Natural killer cell treated with Interleukin-12 subunit alpha and Interleukin-12 subunit beta and Interleukin-15 and Interleukin-18, amount 100 ng/mL, for 72 hours (primary cell): ENCODE measurements at regions not wholly inside any gene's neighbourhood (a gene's known extent, or its start where the extent isn't known, plus 50 kb on each side); places are given as distances from the start of the nearest gene placed in this dataset.

ENCODE experiments used
- ATAC-seq, 2 donors: fragments of 150-1000 bp; cut with Tn5 transposase in 1 of 2; sonication (Bioruptor Pico), chemical (Tn5 transposase) in 1 of 2; 2 replicates each; pipeline ENCODE4 v1.10.0; 2021
- DNase-seq: peaks from one replicate; pipeline ENCODE4 v3.0.0; 2022; ENCODE audit warnings: low spot score
- H3K27ac Mint-ChIP-seq, 2 donors: 1 replicate in 1 of 2; 2 replicates in 1 of 2; pipeline ENCODE4 v1.8.0; 2022; ENCODE audit warnings: mixed read lengths in 2 of 2, mild to moderate bottlenecking in 1 of 2, moderate library complexity in 1 of 2
- H3K27me3 Mint-ChIP-seq, 2 donors: 1 replicate in 1 of 2; 2 replicates in 1 of 2; pipeline ENCODE4 v1.8.0; 2022; ENCODE audit warnings: mixed read lengths in 2 of 2
- H3K36me3 Mint-ChIP-seq: one replicate; pipeline ENCODE4 v1.8.0; 2022; ENCODE audit warnings: mixed read lengths
- H3K4me1 Mint-ChIP-seq, 2 donors: 1 replicate in 1 of 2; 2 replicates in 1 of 2; pipeline ENCODE4 v1.8.0; 2022; ENCODE audit warnings: low read depth in 2 of 2, mixed read lengths in 2 of 2, mild to moderate bottlenecking in 1 of 2
- H3K4me3 Mint-ChIP-seq: one replicate; pipeline ENCODE4 v1.8.0; 2022; ENCODE audit warnings: mixed read lengths
- H3K9me3 Mint-ChIP-seq: 2 replicates; pipeline ENCODE4 v1.8.0; 2022; ENCODE audit warnings: mixed read lengths

DNA sequence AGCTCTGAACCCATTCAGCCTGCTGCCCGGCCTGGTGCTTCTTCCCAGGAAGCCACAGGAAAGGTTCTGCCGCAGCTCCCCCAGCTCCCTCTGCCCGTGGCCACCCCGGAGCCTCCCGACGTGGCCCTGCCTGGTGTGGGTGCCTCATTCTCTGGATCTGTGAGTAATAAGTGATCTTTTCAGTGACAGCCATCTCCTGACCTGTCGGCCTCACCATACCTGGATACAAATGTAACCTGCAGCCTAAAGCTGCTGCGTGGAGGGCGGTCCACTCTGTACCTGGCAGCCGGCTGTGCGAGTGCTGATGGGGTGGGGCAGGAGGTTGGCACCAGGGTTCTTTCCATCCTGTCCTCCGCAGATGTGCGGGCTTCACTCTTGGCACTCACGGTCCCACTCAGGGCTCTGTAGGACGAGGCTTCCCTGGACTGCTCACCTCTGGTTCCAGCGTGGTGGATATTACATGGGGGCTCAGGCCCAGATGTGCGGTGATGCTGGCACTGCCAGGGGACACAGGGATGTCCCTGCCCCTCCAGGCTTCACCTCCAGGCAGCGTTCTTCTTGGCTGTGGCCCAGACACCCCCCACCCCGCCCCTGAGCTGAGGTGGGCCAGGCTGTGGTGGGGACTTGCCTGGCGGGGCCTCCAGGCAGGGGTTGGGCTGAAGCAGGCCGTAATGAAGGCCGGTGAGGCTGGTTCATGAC is 748.5 kb downstream of the BRD1 start:
- no peak overlapping the region for H3K27ac Mint-ChIP-seq
- no peak overlapping the region for H3K4me3 Mint-ChIP-seq
- DNase-seq (no peak), ATAC-seq (peak in 1 of 2 donors; percentile 3)
- no peaks in the 10 kb centered on the region for H3K27me3 Mint-ChIP-seq
- H3K4me1 Mint-ChIP-seq, result no peaks in the 10 kb centered on the region
- H3K36me3 Mint-ChIP-seq, result no peaks in the 10 kb centered on the region
- H3K9me3 Mint-ChIP-seq, result no peaks in the 10 kb centered on the region

DNA sequence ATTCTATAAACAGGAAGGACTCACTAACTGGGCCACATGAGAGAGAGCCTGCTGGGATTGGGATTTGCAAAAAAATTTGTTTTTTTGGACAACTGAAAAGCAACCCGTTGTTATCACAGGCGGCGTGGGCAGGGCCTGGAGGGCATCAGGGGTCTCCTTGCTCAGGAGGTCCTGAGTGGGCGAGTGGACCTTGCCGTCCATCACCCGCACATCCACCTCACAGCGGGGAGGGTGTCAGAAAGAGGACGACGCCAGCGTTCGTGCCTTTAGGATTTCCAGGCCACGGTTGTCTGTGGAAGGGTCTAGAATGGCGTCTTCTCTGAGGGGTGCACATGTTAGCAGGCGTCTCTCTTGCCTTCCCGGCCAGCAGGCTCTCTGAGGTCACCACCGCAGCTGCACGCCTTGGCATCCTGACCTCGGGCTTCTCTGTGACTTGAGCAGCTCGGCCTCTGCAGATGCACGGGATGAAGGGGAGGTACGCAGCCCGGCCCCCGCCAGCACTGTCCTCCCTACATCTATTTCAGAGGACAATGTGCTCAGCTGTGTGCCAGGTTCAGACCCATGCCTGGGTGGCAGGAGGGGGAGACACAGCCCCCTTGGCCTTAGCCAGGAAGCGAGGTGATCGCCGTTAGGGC is 749.5 kb downstream of the BRD1 start:
- Mint-ChIP-seq H3K27me3 (no peaks in the 10 kb centered on the region), H3K4me3 (no peak overlapping the region), H3K4me1 (no peaks in the 10 kb centered on the region), H3K36me3 (no peaks in the 10 kb centered on the region), H3K9me3 (no peaks in the 10 kb centered on the region), H3K27ac (no peak overlapping the region)
- no peak for DNase-seq
- ATAC-seq, result no peak

DNA sequence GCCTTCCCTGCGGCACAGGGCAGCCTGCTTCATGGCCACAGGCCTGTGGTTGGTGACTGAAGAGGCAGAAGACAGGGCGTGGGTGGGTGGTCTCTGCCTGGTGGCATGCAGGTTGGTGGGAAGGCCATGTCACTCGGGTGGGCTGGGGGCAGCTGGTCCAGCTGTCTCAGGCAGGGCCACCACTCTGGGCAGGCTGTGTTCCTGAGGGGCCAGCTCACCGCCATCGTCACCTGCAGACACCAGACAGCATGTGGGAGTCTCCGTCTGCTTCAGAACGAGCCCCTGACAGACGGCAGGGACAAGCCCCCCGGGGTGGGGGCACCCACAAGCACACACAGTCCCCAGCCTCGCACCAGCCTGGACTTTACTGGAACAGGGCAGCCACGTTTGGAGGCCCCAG is 750.1 kb downstream of the BRD1 start:
- DNase-seq, result no peak
- no peak overlapping the region for H3K27ac Mint-ChIP-seq
- H3K36me3 Mint-ChIP-seq, result no peaks in the 10 kb centered on the region
- no peaks in the 10 kb centered on the region for H3K4me1 Mint-ChIP-seq
- no peaks in the 10 kb centered on the region for H3K27me3 Mint-ChIP-seq
- H3K9me3 Mint-ChIP-seq, result no peaks in the 10 kb centered on the region
- ATAC-seq, result no peak
- no peak overlapping the region for H3K4me3 Mint-ChIP-seq

DNA sequence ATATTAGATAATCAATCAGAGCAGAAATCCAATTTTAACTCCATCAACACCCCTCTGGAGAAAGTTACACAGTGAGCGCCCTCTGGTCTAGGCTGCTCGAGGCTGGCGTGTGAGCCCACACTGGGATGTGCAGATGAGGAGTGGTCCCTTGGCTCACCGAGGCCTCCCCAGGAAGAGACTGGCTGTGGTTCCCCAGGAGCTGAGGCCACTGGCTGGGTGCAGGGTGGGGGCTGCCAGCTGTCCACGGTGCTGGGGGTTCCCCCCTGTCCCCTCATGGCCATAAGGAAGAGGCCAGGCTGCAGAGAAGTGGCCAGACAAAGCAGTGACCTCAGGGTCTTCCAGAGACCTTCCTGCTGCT is 750.7 kb downstream of the BRD1 start:
- H3K9me3 Mint-ChIP-seq, result no peaks in the 10 kb centered on the region
- no peak overlapping the region for H3K27ac Mint-ChIP-seq
- no peaks in the 10 kb centered on the region for H3K36me3 Mint-ChIP-seq
- no peak overlapping the region for H3K4me3 Mint-ChIP-seq
- no peak for ATAC-seq
- no peak for DNase-seq
- H3K4me1 Mint-ChIP-seq, result no peaks in the 10 kb centered on the region
- H3K27me3 Mint-ChIP-seq, result no peaks in the 10 kb centered on the region

DNA sequence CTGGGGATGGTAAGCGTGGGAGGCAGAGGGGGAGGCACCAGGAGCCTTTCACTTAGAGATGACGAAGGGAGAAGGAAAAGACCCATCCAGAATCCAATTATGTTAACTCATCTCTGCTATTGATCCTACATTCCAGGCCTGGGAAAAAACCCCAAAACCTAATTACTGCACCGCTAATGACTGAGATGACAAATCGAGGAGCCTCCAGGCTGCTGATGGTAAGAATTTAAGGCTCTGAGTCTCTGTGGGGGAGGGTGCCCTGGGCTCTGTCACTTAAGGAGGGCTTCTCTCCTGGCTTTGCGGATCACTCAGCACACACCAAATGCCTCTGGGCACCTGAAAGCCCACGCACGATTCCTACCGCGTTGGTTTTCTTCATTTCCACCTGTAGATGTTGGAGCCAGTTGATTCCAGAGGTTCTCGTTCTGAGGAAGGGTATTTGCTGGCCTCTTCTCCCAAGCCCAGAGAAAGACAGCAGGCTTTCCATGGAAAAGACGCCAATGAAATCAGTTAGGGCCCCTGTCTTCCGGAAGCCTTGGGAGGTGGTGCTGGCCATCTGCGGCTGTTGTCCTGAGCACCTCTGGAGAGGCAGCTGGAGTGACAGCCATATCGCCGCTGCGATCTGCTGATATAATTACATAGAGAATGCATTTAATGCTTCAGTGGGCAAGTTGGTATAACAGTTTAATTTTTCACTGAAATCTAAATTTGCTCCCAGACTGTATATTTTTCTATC is 751.2 kb downstream of the BRD1 start:
- DNase-seq (no peak), ATAC-seq (no peak)
- Mint-ChIP-seq H3K27ac (no peak overlapping the region), H3K4me1 (no peaks in the 10 kb centered on the region), H3K4me3 (no peak overlapping the region), H3K36me3 (no peaks in the 10 kb centered on the region), H3K27me3 (peaks cover 0 to 2% of the 10 kb centered on the region in 2 donors), H3K9me3 (no peaks in the 10 kb centered on the region)

DNA sequence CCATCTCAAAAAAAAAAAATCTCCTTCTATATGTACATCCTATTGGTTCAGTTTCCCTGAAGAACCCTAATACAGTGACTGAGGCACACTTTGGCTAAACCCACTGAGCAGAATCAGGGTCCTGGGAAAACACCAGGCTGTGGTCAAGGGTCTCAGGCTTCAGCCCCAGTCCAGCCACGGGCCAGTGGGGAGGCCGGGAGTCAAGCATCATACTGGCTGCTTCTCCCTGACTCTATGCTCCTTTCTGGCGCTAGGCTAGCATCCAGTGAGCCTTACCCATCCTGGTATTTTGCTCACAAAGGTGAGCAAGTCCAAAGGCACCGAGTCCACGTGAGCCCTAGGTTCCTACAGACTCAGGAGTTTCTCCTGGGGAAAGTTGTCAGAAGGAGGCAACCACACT is 752.5 kb downstream of the BRD1 start:
- Mint-ChIP-seq H3K27me3 (peaks cover 3 to 6% of the 10 kb centered on the region in 2 donors), H3K4me1 (no peaks in the 10 kb centered on the region), H3K36me3 (no peaks in the 10 kb centered on the region), H3K9me3 (no peaks in the 10 kb centered on the region), H3K27ac (no peak overlapping the region), H3K4me3 (no peak overlapping the region)
- no peak for DNase-seq
- ATAC-seq, result no peak

DNA sequence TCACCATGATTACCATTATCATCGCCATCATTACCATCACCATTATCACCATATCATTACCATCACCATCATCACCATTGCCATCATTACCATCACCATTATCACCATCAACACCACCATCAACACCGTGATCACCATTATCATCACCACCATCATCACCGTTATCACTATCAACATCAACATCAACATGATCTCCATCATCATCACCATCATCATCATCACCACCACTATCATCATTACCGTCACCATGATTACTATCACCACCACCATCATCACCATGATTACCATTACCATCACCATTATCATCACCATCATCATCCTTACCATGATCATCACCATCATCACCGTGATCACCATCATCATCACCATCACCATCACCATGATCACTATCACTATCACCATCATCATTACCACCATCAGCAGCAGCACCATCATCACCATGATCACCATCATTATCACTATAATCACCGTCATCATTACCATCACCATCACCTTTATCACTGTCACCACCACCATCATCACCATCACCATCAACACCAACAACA is 753.7 kb downstream of the BRD1 start:
- ATAC-seq, result no peak
- Mint-ChIP-seq H3K27me3 (peaks cover 3 to 8% of the 10 kb centered on the region in 2 donors), H3K36me3 (no peaks in the 10 kb centered on the region), H3K27ac (no peak overlapping the region), H3K4me1 (no peaks in the 10 kb centered on the region), H3K4me3 (no peak overlapping the region), H3K9me3 (no peaks in the 10 kb centered on the region)
- no peak for DNase-seq

DNA sequence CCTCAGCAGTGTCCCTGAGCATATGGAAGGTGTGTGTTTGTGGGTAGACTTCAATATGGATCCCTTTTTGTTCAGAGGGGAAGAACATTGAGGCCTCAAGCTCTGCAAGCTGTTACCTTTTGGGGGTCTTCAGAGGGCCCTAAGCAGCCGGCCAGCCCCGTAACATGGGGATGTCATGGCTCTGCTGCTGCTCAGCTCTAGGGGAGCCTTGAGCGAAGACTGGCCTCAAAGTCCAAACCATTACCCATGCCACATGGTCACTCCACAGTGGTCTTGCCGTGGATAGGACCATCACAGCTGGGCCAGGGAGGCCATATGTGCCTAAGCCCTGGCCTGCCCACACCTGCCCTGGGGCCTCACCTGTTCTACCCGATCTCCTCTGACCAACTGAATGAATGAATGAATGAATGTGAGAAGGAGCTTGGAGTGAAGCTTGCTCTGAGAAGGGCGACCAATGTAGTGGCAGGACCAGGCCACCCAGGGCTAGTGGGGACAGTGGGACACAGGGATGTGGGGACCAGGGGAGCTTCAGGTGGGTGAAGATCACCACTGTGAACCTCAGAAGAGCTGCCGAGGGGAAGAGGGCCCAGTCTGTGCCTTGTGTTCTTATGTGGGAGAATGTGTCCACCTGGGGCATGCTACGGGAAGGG is 754.6 kb downstream of the BRD1 start:
- Mint-ChIP-seq H3K36me3 (no peaks in the 10 kb centered on the region), H3K4me3 (no peak overlapping the region), H3K4me1 (no peaks in the 10 kb centered on the region), H3K27me3 (peaks cover 3 to 12% of the 10 kb centered on the region in 2 donors), H3K27ac (no peak overlapping the region), H3K9me3 (no peaks in the 10 kb centered on the region)
- DNase-seq (no peak), ATAC-seq (no peak)

DNA sequence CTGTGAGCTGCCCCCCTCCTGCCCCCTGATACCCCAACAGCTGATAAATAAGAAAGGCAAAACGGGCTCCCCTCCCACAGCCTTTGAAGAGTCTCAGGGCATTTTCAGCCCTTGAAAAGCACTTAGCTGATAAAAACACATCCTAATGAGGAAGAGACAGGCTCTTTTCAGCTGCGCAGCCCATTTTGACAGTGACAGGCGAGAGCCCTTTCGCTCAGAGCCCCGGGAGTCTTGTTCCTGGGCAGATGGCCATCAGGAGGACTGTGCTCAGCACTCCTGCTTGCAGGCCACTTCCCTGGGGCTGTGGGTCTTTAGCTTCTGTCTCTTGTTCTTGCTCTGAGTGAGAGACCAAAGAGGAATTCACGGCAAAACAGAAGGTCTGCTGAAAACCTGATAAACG is 757.2 kb downstream of the BRD1 start:
- Mint-ChIP-seq H3K27me3 (peaks cover 3 to 18% of the 10 kb centered on the region in 2 donors), H3K36me3 (no peaks in the 10 kb centered on the region), H3K27ac (no peak overlapping the region), H3K4me3 (no peak overlapping the region), H3K4me1 (no peaks in the 10 kb centered on the region), H3K9me3 (no peaks in the 10 kb centered on the region)
- DNase-seq, result no peak
- no peak for ATAC-seq

DNA sequence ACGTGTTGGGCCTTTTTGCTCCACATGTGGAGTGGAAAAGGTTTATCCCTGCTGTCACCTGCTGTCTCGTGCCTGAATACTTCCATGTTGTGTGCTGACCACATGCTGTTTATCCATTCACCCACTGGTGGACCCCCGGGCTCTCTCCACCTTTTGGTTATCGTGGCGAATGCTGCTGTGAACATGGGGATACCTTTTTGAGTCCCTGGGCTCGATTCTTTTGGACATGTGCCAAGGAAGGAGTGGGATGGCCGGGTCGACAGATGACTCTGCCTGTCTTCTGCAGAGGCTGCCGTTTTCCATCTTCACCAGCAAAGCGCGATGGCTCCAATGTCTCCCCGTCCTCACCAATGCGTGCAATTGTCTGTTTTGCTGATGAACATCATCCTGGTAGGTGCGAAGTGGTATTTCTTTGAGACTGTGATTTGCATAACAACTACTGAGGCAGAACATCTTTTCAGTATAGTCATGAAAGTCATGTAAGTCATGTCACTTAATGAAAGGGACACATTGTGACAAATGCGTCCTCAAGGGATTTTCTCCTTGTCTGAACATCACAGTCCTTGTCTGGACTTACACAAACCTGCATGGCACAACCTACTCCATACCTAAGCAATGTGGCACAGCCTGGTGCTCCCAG is 758.7 kb downstream of the BRD1 start:
- Mint-ChIP-seq H3K27me3 (peaks cover 3 to 18% of the 10 kb centered on the region in 2 donors), H3K36me3 (no peaks in the 10 kb centered on the region), H3K9me3 (no peaks in the 10 kb centered on the region), H3K4me3 (no peak overlapping the region), H3K27ac (no peak overlapping the region), H3K4me1 (no peaks in the 10 kb centered on the region)
- ATAC-seq (no peak), DNase-seq (no peak)

DNA sequence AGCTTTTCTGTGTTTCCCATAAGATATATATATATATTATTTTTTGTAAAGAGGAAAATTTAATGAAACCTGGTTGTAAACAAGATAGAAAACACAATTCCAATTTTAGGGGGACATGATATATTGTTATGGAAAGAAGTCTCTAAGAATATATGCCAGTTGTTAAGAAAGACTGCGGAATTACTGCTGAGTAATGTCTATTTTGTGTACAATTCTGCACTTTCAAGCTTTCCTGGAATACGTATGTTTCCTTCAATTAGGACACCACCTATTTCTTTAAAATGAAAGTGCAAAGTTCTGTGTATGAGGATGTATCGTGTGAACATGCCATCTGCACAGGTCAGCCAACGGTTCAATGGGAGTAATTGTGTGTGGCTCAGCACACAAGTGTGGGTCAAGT is 760.2 kb downstream of the BRD1 start:
- ATAC-seq (no peak), DNase-seq (no peak)
- Mint-ChIP-seq H3K27ac (no peak overlapping the region), H3K36me3 (no peaks in the 10 kb centered on the region), H3K9me3 (no peaks in the 10 kb centered on the region), H3K4me3 (no peak overlapping the region), H3K27me3 (peaks cover 10 to 24% of the 10 kb centered on the region in 2 donors), H3K4me1 (no peaks in the 10 kb centered on the region)

DNA sequence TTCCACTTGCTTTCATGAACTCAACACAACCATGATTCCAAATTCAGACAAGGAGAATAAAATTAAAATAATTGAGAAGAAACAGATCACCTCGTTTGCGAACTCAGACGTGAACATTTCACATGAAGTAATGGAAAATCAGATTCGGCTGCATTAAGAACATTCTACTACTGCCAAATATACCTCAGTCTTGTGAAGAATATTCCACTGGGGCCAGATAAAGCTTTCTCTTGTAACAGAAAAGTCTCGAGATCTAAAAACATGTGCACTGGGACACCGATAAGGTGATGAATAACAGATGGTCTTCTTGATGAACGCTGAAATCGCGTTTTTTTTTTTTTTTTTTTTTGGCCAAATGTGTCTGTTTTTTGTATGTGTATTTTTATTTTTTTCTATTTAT is 761.1 kb downstream of the BRD1 start:
- DNase-seq (no peak), ATAC-seq (no peak)
- H3K9me3 Mint-ChIP-seq, result no peaks in the 10 kb centered on the region
- no peak overlapping the region for H3K27ac Mint-ChIP-seq
- peaks cover 13 to 26% of the 10 kb centered on the region in 2 donors for H3K27me3 Mint-ChIP-seq
- H3K4me3 Mint-ChIP-seq, result no peak overlapping the region
- H3K4me1 Mint-ChIP-seq, result no peaks in the 10 kb centered on the region
- H3K36me3 Mint-ChIP-seq, result no peaks in the 10 kb centered on the region

DNA sequence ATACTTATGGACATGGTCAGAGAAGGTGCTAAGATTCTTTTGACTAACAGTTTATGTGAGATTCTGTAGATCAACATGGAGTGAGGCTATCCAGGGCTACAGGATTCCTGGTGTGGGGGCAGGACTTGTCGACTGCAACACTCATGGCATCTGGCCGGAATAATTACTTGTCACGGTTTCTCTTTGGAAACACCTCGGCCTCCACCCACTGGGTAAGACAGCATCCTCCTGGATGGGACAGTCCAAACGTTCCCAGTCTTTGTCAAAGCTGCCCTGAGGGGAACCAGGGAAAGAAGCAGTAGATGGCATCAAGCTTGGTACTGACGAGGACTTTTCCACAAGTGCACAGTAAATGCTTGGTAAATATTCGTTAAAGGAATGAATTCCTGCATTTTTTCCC is 762.8 kb downstream of the BRD1 start:
- H3K9me3 Mint-ChIP-seq, result no peaks in the 10 kb centered on the region
- H3K27me3 Mint-ChIP-seq, result peaks cover 14 to 21% of the 10 kb centered on the region in 2 donors
- no peaks in the 10 kb centered on the region for H3K4me1 Mint-ChIP-seq
- ATAC-seq (no peak), DNase-seq (no peak)
- H3K36me3 Mint-ChIP-seq, result no peaks in the 10 kb centered on the region
- no peak overlapping the region for H3K27ac Mint-ChIP-seq
- no peak overlapping the region for H3K4me3 Mint-ChIP-seq
